HepG2 (cell line): ENCODE measurements at regions not wholly inside any gene's neighbourhood (a gene's known extent, or its start where the extent isn't known, plus 50 kb on each side); places are given as distances from the start of the nearest gene placed in this dataset.

Experiments used
- ATAC-seq: fragments of 200-7000 bp; cut with Tn5 transposase; 3 replicates; pipeline ENCODE4 v1.9.1; 2020; ENCODE audit warnings: mild to moderate bottlenecking, moderate library complexity
- BruUV-seq: library from RNA; stranded (reverse); fragments of 400-500 nt; replicated peaks from 2 replicates; lab custom pipeline; 2021; lab: Mats Ljungman, UMichigan
- CTCF ChIA-PET: fragments of 300-600 bp; formaldehyde crosslinking; extraction: SDS; loops from one replicate; lab custom pipeline; 2021; ENCODE audit warnings: low total read pairs, inconsistent platforms, low intra/inter-chr PET ratio; lab: Yijun Ruan, JAX
- POLR2A ChIA-PET: fragments of 350-600 bp; sonication (Branson Sonifier 250); formaldehyde crosslinking; loops from one replicate; lab custom pipeline; 2020; ENCODE audit warnings: antibody characterized with exemption, inconsistent platforms; lab: Yijun Ruan, JAX
- DNase-seq: peaks from one replicate; pipeline ENCODE4 v3.0.0-alpha.2; 2015; ENCODE audit warnings: low spot score
- FAIRE-seq: peaks from 3 replicates; lab custom pipeline; 2011; peaks lifted over from hg19 to GRCh38; lab: Jason Lieb, UNC
- H2AFZ ChIP-seq: one replicate; pipeline ENCODE4 v1.6.1; 2011; ENCODE audit warnings: low read length, inconsistent platforms
- H3K27ac ChIP-seq: fragments of 300-600 bp; 3 replicates; pipeline ENCODE4 v1.8.0; 2011; ENCODE audit warnings: mixed run types, mild to moderate bottlenecking, mixed read lengths, low read length, inconsistent platforms; ENCODE audit not compliant: insufficient read depth; ENCODE audit errors: extremely low read length
- H3K27me3 ChIP-seq, 2 experiments: fragments of 200-600 bp in 1 of 2; 2 replicates in 1 of 2; 3 replicates in 1 of 2; pipeline versions ENCODE4 v1.6.0 to v1.8.0; 2011; ENCODE audit warnings: low read length in 2 of 2, mild to moderate bottlenecking in 2 of 2, moderate library complexity in 2 of 2, inconsistent platforms in 1 of 2; ENCODE audit not compliant: insufficient read depth in 2 of 2, control insufficient read depth in 1 of 2
- H3K36me3 ChIP-seq, 2 experiments: fragments of 200-600 bp in 1 of 2; replicated peaks in 1 of 2; 2 replicates in 1 of 2; 3 replicates in 1 of 2; pipeline versions ENCODE4 v1.5.1 to v1.8.0; 2011; ENCODE audit warnings: low read length in 2 of 2, inconsistent platforms in 1 of 2; ENCODE audit not compliant: insufficient read depth in 2 of 2, control insufficient read depth in 1 of 2
- H3K4me1 ChIP-seq: 2 replicates; pipeline ENCODE4 v1.5.1; 2012; ENCODE audit warnings: low read length, inconsistent platforms; ENCODE audit not compliant: insufficient read depth
- H3K4me2 ChIP-seq: 2 replicates; pipeline ENCODE4 v1.6.0; 2011; ENCODE audit warnings: low read depth, low read length, inconsistent platforms
- H3K4me3 ChIP-seq, 3 experiments: fragments of 200-600 bp in 1 of 3; sonication (generic), shearing (Covaris generic) in 1 of 3; replicated peaks in 1 of 3; 2 replicates each; pipeline ENCODE4 v1.5.1; 2011 to 2016; ENCODE audit warnings: low read length in 3 of 3, inconsistent platforms in 2 of 3, low read depth in 2 of 3, mild to moderate bottlenecking in 2 of 3, control low read depth in 1 of 3, mixed read lengths in 1 of 3; ENCODE audit not compliant: insufficient read depth in 1 of 3
- H3K79me2 ChIP-seq: one replicate; pipeline ENCODE4 v1.6.1; 2011; ENCODE audit warnings: low read length, inconsistent platforms; ENCODE audit not compliant: insufficient read depth
- H3K9ac ChIP-seq: 2 replicates; pipeline ENCODE4 v1.6.0; 2011; ENCODE audit warnings: mild to moderate bottlenecking, low read depth, low read length, inconsistent platforms; ENCODE audit not compliant: insufficient read depth
- H3K9me3 ChIP-seq: 2 replicates; pipeline ENCODE4 v1.5.1; 2012; ENCODE audit warnings: mild to moderate bottlenecking, low read length
- H4K20me1 ChIP-seq: 2 replicates; pipeline ENCODE4 v1.6.0; 2011; ENCODE audit warnings: inconsistent platforms, mild to moderate bottlenecking, low read length, moderate library complexity; ENCODE audit not compliant: insufficient read depth
- E2F2 ChIP-seq: sonication (generic); formaldehyde crosslinking; IDR thresholded peaks from 2 replicates; pipeline ENCODE4 v1.4.0; 2020; ENCODE audit warnings: missing genetic modification reagents, borderline replicate concordance
- HMGA1 ChIP-seq: sonication (generic); formaldehyde crosslinking; conservative IDR thresholded peaks from 2 replicates; pipeline ENCODE4 v1.4.0; 2020; ENCODE audit warnings: missing genetic modification reagents
- ISL2 ChIP-seq: sonication (generic); formaldehyde crosslinking; IDR thresholded peaks from 2 replicates; pipeline ENCODE4 v1.5.0; 2020; ENCODE audit warnings: missing genetic modification reagents
- MAFK ChIP-seq, 2 experiments: IDR thresholded peaks in 1 of 2; conservative IDR thresholded peaks in 1 of 2; 2 replicates each; pipeline ENCODE4 v1.6.1; 2011; ENCODE audit warnings: improper control_type of control experiment in 2 of 2, low read length in 2 of 2
- NCOA2 ChIP-seq: sonication (generic); formaldehyde crosslinking; IDR thresholded peaks from 2 replicates; pipeline ENCODE4 v1.8.0; 2022; ENCODE audit warnings: inconsistent platforms
- PCBP1 ChIP-seq: fragments of 200-400 bp; formaldehyde crosslinking; IDR thresholded peaks from 2 replicates; pipeline ENCODE4 v1.6.1; 2017; ENCODE audit warnings: mild to moderate bottlenecking, low read depth, low read length, borderline replicate concordance
- PHF20 ChIP-seq: sonication (generic); formaldehyde crosslinking; IDR thresholded peaks from 2 replicates; pipeline ENCODE4 v1.5.0; 2020; ENCODE audit warnings: mild to moderate bottlenecking, missing genetic modification reagents
- SOX5 ChIP-seq: IDR thresholded peaks from 2 replicates; pipeline ENCODE4 v1.6.1; 2016; ENCODE audit warnings: borderline replicate concordance
- ZNF335 ChIP-seq: sonication (generic); formaldehyde crosslinking; IDR thresholded peaks from 2 replicates; pipeline ENCODE4 v1.4.0; 2020; ENCODE audit warnings: missing genetic modification reagents
- ZNF552 ChIP-seq: sonication (generic); formaldehyde crosslinking; IDR thresholded peaks from 2 replicates; pipeline ENCODE4 v1.9.0; 2022; ENCODE audit warnings: missing genetic modification reagents, mild to moderate bottlenecking, borderline replicate concordance
- ZNF674 ChIP-seq: sonication (generic); formaldehyde crosslinking; IDR thresholded peaks from 2 replicates; pipeline ENCODE4 v1.5.0; 2020; ENCODE audit warnings: low read depth, mild to moderate bottlenecking, missing genetic modification reagents
- ZNF703 ChIP-seq: sonication (generic); formaldehyde crosslinking; IDR thresholded peaks from 2 replicates; pipeline ENCODE4 v1.5.1; 2020; ENCODE audit warnings: missing genetic modification reagents, mild to moderate bottlenecking, moderate library complexity, borderline replicate concordance
- ZNF724P ChIP-seq: sonication (generic); formaldehyde crosslinking; IDR thresholded peaks from 2 replicates; pipeline ENCODE4 v1.8.0; 2022; ENCODE audit warnings: missing genetic modification reagents, borderline replicate concordance
- WGBS: methylation state at CpG from one replicate; pipeline ENCODE4 v1.1.6; 2017; ENCODE audit warnings: low lambda C conversion rate; 5-methylcytosine and 5-hydroxymethylcytosine counted together
- in situ Hi-C: cut with HindIII; loops from 2 replicates; pipeline ENCODE4 v1.10.0; 2017; ENCODE audit warnings: low pct_unique_long_range_greater_than_20kb; ENCODE audit not compliant: extremely low pct_ligation_motif_present
- intact Hi-C: fragments of 100-400 bp; cut with micrococcal nuclease; formaldehyde crosslinking; loops from one replicate; pipeline ENCODE4 v1.10.0; 2022; ENCODE audit not compliant: unreplicated experiment

GRCh38 chr2:16719485-16719808 lies 53.8 kb upstream of the CYRIA start (continued):
- TF ChIP-seq PCBP1 = no peak
- TF ChIP-seq ZNF335 = no peak
- TF ChIP-seq ZNF703 (CRISPR knock-in tag) = no peak
- no peak for TF ChIP-seq NCOA2 (CRISPR knock-in tag)
- no peak for TF ChIP-seq SOX5
- TF ChIP-seq ISL2 = no peak
- no peak for TF ChIP-seq ZNF724P (CRISPR knock-in tag)

- ChIA-PET CTCF (no interaction called here), POLR2A (no interaction called here)
- 38% methylated on average over 10 of the region's 10 CpGs for WGBS
Observed at GRCh38 chr2:16718576-16719484, 53.2 kb upstream of the CYRIA start.

More at GRCh38 chr2:16718576-16719484, 53.2 kb upstream of the CYRIA start:
- FAIRE-seq (no peak), DNase-seq (no peak)
- H3K9me3 ChIP-seq = no peaks in the 10 kb centered on the region
- no peaks in the 10 kb centered on the region for H3K4me1 ChIP-seq
- no peak overlapping the region for H3K4me3 ChIP-seq
- H3K36me3 ChIP-seq = no peaks in the 10 kb centered on the region
- no peak overlapping the region for H2AFZ ChIP-seq
- no peaks in the 10 kb centered on the region for H4K20me1 ChIP-seq
- BruUV-seq = no TSS peak
- TF ChIP-seq MAFK (conservative IDR thresholded peaks at IDR 0.05 in 1 of 2, IDR thresholded peaks at IDR 0.05 in 1 of 2; ENCODE audit: low read length in 2 of 2) = peak; percentile 35; a peak in 2 of 4 replicates
- no peak for TF ChIP-seq PHF20 (CRISPR knock-in tag)
- TF ChIP-seq HMGA1 (CRISPR knock-in tag) = no peak
- no peak for TF ChIP-seq ZNF552
- TF ChIP-seq E2F2 = no peak
- no peak for TF ChIP-seq ZNF674
- TF ChIP-seq, all 625 proteins: peak for 1
- ATAC-seq = no peak
- H3K9ac ChIP-seq = no peak overlapping the region
- intact Hi-C loops = no loop called here
- H3K4me2 ChIP-seq = no peak overlapping the region
- H3K79me2 ChIP-seq = no peaks in the 10 kb centered on the region
- H3K27ac ChIP-seq = no peak overlapping the region
- 0 out of 5 replicates have a peak, but pooled peaks cover 0 to 2% of the 10 kb centered on the region in 2 experiments for H3K27me3 ChIP-seq
- in situ Hi-C loops = no loop called here
